Fibroblast of lung (primary cell): ENCODE measurements at regions not wholly inside any gene's neighbourhood (a gene's known extent, or its start where the extent isn't known, plus 50 kb on each side); places are given as distances from the start of the nearest gene placed in this dataset.

Source experiments
- DNase-seq, 2 donors: peaks; one replicate each; pipeline versions ENCODE4 v3.0.0 to v3.0.0-alpha.2; 2010; ENCODE audit warnings: low read depth in 2 of 2
- H2AFZ ChIP-seq: 2 replicates; pipeline ENCODE4 v1.5.1; 2012; ENCODE audit warnings: low read length, control low read depth, inconsistent platforms
- H3K27ac ChIP-seq: 2 replicates; pipeline ENCODE4 v1.5.1; 2011; ENCODE audit warnings: low read length, control low read depth; ENCODE audit not compliant: insufficient read depth
- H3K27me3 ChIP-seq: 2 replicates; pipeline ENCODE4 v1.5.1; 2011; ENCODE audit warnings: mild to moderate bottlenecking, low read length; ENCODE audit not compliant: control insufficient read depth, insufficient read depth
- H3K36me3 ChIP-seq: 2 replicates; pipeline ENCODE4 v1.5.1; 2011; ENCODE audit warnings: low read length; ENCODE audit not compliant: control insufficient read depth, insufficient read depth
- H3K4me1 ChIP-seq: 2 replicates; pipeline ENCODE4 v1.5.1; 2011; ENCODE audit warnings: low read length; ENCODE audit not compliant: control insufficient read depth, insufficient read depth; ENCODE audit errors: extremely low read depth
- H3K4me2 ChIP-seq: 2 replicates; pipeline ENCODE4 v1.5.1; 2011; ENCODE audit warnings: low read length, control low read depth; ENCODE audit not compliant: insufficient read depth; ENCODE audit errors: extremely low read depth
- H3K4me3 ChIP-seq, 4 experiments: fragments of 200-600 bp in 1 of 4; sonication (generic) in 1 of 4; replicated peaks in 1 of 4; 2 replicates each; pipeline ENCODE4 v1.5.1; 2011 to 2016; ENCODE audit warnings: low read length in 4 of 4, low read depth in 3 of 4, mild to moderate bottlenecking in 3 of 4, control low read depth in 2 of 4, inconsistent platforms in 1 of 4, mixed read lengths in 1 of 4; ENCODE audit not compliant: insufficient read depth in 1 of 4; ENCODE audit errors: control extremely low read depth in 1 of 4
- H3K79me2 ChIP-seq: 2 replicates; pipeline ENCODE4 v1.5.1; 2012; ENCODE audit warnings: mild to moderate bottlenecking, low read length, inconsistent platforms; ENCODE audit not compliant: control insufficient read depth, insufficient read depth
- H3K9ac ChIP-seq: 2 replicates; pipeline ENCODE4 v1.5.1; 2011; ENCODE audit warnings: mild to moderate bottlenecking, low read length, control low read depth; ENCODE audit not compliant: insufficient read depth
- H3K9me3 ChIP-seq: 2 replicates; pipeline ENCODE4 v1.5.1; 2012; ENCODE audit warnings: low read depth, low read length; ENCODE audit not compliant: control insufficient read depth, insufficient read depth
- H4K20me1 ChIP-seq: 2 replicates; pipeline ENCODE4 v1.5.1; 2011; ENCODE audit warnings: low read length; ENCODE audit not compliant: control insufficient read depth, insufficient read depth; ENCODE audit errors: extremely low read depth
- CTCF ChIP-seq, 2 donors: IDR thresholded peaks in 1 of 2; conservative IDR thresholded peaks in 1 of 2; 1 replicate in 1 of 2; 2 replicates in 1 of 2; pipeline ENCODE4 v1.5.1; 2011 to 2012; ENCODE audit warnings: low read length in 2 of 2, control low read depth in 1 of 2, inconsistent platforms in 1 of 2, low read depth in 1 of 2, mild to moderate bottlenecking in 1 of 2
- EZH2 ChIP-seq: IDR thresholded peaks from 2 replicates; pipeline ENCODE4 v1.5.1; 2012; ENCODE audit warnings: low read length, control low read depth, mild to moderate bottlenecking; ENCODE audit errors: missing control alignments

GRCh38 chr2:118350621-118351020 lies 262.4 kb downstream of the INSIG2 start:
- Histone ChIP-seq H3K9ac (no peak overlapping the region), H3K4me3 (no peak overlapping the region), H3K4me2 (no peak overlapping the region), H2AFZ (no peak overlapping the region), H3K4me1 (no peaks in the 10 kb centered on the region), H3K27me3 (no peaks in the 10 kb centered on the region), H4K20me1 (no peaks in the 10 kb centered on the region), H3K9me3 (no peaks in the 10 kb centered on the region), H3K27ac (no peak overlapping the region), H3K36me3 (no peaks in the 10 kb centered on the region), H3K79me2 (no peaks in the 10 kb centered on the region)
- no peak for TF ChIP-seq CTCF (conservative IDR thresholded peaks at IDR 0.05 in 1 of 2, IDR thresholded peaks at IDR 0.05 in 1 of 2; ENCODE audit: low read depth in 1 of 2, low read length in 2 of 2)
- TF ChIP-seq EZH2 = no peak
- DNase-seq = no peak

- no peak for DNase-seq
- Histone ChIP-seq H3K9ac (no peak overlapping the region), H3K4me1 (no peaks in the 10 kb centered on the region), H3K79me2 (no peaks in the 10 kb centered on the region), H3K4me3 (no peak overlapping the region), H3K27me3 (no peaks in the 10 kb centered on the region), H2AFZ (no peak overlapping the region), H4K20me1 (no peaks in the 10 kb centered on the region), H3K36me3 (no peaks in the 10 kb centered on the region), H3K9me3 (no peaks in the 10 kb centered on the region), H3K27ac (no peak overlapping the region), H3K4me2 (no peak overlapping the region)
- no peak for TF ChIP-seq CTCF (conservative IDR thresholded peaks at IDR 0.05 in 1 of 2, IDR thresholded peaks at IDR 0.05 in 1 of 2; ENCODE audit: low read depth in 1 of 2, low read length in 2 of 2)
- TF ChIP-seq EZH2 = no peak
Measured at GRCh38 chr2:118349365-118349764, 261.1 kb downstream of the INSIG2 start.

GRCh38 chr2:118348380-118349034 lies 260.2 kb downstream of the INSIG2 start:
- Histone ChIP-seq H3K4me2 (no peak overlapping the region), H3K27ac (no peak overlapping the region), H3K36me3 (no peaks in the 10 kb centered on the region), H3K9me3 (no peaks in the 10 kb centered on the region), H3K9ac (no peak overlapping the region), H2AFZ (no peak overlapping the region), H3K27me3 (no peaks in the 10 kb centered on the region), H3K4me3 (no peak overlapping the region), H4K20me1 (no peaks in the 10 kb centered on the region), H3K4me1 (no peaks in the 10 kb centered on the region), H3K79me2 (no peaks in the 10 kb centered on the region)
- TF ChIP-seq EZH2 = no peak
- no peak for TF ChIP-seq CTCF (conservative IDR thresholded peaks at IDR 0.05 in 1 of 2, IDR thresholded peaks at IDR 0.05 in 1 of 2; ENCODE audit: low read depth in 1 of 2, low read length in 2 of 2)
- DNase-seq = no peak
